NCI-H128 (cell line): ENCODE measurements at regions not wholly inside any gene's neighbourhood (a gene's known extent, or its start where the extent isn't known, plus 50 kb on each side); places are given as distances from the start of the nearest gene placed in this dataset.

ENCODE experiments used
- DNase-seq: peaks from one replicate; lab custom pipeline; 2025; ENCODE audit not compliant: unreplicated experiment; lab: John Stamatoyannopoulos, UW

GRCh38 chr5:67291066-67291465, 94.5 kb upstream of the CD180 start:
- no peak for DNase-seq

DNA sequence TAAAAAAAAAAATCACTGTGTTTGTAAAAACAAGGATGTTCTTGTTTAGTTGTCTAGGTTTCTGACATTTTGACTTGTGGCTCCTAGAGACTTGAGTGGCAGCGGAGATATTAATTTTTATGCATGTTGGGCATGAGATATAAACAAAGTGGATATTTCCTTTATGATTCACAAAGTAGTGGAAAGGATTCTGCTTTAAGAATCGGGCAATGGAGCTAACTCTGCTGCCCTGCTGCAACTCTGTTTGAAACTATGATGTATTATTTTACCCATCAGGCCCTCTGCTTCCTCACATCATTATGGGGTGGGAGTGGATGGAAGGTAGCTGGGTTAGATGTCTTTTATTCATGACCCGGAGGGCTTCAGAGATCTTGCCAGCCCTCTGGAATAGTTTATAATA, 94.1 kb upstream of the CD180 start:
- DNase-seq, result no peak

- no peak for DNase-seq
Observed at GRCh38 chr5:67289763-67290521, 93.3 kb upstream of the CD180 start.

DNA sequence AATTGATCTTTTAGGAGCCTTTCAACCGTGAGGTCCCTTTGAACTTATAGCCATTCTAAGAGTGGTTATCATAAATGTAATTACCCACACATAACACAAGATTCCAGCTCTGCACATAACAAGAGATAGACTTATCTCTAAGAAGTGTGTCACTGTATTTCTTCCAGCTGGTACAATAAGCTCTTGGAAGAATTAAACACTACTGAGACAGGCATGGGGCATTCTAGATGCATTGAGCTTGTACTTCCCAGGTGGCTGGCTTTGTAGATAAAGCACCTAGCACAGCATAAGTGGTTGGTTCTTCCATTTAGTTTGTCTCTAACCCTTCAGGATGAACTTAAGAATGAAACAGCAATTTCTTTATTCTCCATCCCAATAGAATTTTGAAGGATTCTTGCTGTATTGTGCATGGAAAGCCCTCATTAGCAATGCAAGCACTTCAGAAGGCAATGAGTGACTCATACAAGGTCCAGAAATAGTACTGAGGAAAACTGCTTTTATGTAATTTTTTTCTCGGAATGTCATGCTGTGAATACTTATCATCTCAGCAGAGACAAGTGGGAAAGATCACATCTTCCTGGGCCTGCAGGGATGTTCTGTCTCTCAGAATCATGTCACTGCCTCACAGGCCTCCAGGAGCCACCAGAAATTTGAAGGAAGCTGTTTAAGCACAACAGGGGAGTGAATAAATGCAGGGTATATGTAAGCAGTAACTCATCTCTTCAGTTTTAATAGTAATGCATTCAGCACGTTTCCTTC, 91.1 kb upstream of the CD180 start:
- DNase-seq, result no peak

GRCh38 chr5:67286006-67286405, 89.4 kb upstream of the CD180 start:
- DNase-seq, result no peak

- DNase-seq, result no peak
Observed at GRCh38 chr5:67283988-67284487, 87.4 kb upstream of the CD180 start.

DNA sequence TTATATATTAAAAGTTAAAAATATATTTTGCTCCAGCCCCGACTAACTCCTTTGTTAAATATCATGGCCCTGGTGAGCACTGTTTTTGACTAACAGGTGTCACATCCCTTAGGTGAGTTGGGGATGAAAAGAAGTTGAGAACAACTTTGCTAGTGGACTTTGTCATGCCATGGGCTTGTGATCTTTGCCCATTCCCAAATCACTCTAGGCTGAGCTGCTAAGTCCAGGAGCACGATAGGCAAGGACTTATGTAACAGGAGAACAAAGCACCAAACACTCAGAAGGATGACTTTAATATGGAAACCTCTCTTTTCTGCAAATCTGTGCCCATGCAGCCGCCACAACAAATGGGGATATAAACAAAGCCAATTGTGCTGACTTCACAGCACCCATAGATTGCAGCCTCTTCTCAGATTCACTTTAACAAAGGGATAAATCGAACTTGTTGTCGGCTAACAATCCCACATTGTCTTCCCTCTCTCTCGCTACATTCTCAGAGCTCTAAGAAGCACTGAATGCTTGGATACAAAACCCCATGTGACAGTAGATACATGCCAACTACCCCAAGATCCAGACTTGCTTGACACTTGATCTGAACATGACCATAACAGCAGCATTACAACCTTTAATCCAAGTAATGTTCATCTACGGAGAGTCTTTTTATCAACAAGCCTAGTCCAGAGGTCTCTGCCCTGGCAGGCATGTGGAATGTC, 86.8 kb upstream of the CD180 start:
- no peak for DNase-seq

- no peak for DNase-seq
Observed at GRCh38 chr5:67281874-67282273, 85.3 kb upstream of the CD180 start.

DNA sequence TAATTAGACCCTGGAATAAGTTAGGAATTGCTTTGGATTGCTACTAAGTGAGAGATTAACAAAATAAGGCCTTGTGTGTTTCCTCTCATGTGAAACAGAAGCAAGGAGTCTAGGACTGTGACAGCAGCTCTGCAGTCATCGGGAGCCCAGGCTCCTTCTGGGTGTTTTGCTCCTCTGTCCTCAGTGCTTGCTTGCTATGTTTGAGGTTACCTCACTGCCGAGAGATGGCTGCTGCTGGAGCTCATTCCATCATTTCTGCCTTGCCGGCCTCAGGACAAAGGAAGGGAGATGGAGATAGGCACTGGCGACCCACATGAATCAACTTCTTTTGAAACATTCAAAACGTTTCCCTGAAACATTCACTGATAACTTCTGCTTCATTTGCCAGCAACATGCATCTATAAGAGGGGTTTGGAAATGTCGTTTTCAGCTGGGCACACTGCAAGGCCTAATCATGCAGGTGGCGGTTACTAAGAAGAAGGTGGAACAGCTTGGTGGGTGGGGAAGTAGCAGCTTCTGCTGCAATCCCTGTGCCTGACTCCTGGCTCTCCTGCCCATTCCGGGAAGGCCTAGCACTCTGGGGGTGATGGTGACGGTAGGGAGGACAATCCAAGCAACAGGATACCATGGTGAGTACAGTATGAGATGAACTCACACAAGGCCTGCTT, 77.2 kb upstream of the CD180 start:
- DNase-seq, result no peak

GRCh38 chr5:67272453-67273130, 76.0 kb upstream of the CD180 start:
- DNase-seq, result no peak

DNA sequence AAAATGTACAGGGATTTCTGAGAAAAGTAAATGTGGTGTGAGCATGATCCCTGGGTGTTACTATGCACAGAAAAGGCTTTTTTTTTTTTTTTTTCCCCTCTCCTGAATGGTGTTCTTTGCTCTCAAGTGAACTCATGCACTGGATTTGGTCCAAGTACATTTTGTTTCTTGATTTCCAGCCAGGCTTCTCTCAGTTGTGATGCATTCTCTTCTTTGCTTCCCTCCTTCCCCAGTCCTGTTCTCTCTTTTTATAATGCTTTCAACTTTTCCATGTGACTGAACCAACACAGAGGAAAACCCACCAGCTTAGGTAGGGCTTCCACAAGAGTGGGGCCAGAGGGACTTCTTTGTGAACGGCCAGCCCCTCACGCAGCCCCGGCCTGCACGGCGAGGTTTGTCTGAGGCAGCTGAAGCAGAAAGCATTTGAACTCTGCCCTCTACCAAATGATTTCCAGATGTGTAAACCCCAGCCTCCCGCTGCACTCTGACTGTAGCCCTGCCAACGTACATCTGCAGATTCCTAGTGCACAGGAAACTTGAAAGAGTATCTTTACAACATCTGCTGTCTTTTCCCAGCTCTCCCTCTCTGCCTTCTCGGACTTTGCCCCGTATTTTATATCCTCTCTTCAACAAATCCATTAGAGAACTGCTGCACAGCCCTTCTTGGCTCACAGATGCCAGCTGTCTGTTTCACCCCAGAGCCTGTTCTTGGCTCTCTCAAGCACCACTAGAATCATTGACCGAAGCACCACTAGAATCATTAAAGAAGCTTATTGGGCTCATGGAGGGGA, 71.8 kb upstream of the CD180 start:
- no peak for DNase-seq

GRCh38 chr5:67267512-67268216, 71.1 kb upstream of the CD180 start:
- DNase-seq, result no peak

DNA sequence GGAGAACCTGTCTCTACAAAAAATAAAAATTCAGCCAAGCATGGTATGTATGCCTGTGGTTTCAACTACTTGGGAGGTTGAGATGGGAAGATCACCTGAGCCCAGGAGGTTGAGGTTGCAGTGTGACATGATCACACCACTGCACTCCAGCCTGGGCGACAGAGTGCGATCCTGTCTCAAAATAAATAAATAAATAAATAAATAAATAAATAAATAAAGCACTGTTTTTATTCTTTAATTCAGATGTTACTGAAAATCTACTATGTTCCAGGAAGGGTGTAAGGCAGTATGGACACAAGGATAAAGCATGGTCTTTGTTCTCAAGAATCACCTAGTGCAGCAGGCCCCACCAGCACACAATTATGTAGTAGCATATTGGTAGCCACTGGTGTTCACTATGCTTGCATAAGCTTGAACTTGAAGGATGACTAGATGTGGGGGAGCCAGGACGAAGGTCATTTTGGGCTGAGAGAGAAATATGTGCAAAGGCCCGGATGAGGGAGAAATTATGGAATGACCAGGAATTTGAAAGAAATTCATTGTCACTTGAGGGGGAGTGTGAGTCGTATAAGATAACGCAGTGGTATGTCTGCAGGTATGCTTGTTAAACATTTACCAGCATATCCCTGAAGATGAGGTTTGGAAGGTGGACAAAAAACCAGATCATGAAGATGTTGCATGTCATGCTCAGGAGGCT, 70.2 kb upstream of the CD180 start:
- DNase-seq, result no peak

GRCh38 chr5:67265951-67266350, 69.4 kb upstream of the CD180 start:
- no peak for DNase-seq

- DNase-seq, result no peak
Observed at GRCh38 chr5:67263656-67264408, 67.2 kb upstream of the CD180 start.

DNA sequence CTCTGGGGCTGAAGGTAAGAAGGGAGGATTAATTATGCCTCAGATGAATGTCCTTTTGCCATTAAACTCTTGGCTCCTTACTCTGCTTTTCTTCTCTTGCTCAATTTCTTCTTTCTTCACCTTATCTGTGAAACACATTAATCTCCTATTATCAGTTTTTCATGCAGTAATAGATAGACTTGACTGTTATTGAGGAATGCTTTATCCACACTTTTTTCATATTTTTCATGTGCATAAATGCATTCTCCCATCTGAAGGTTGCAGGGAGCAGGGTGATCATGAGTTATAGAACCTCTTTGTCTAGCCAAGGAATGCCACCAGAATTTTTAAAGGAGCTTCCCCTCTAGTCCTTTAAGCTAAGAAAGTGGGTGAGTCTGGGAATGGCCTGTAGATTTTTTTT, 66.4 kb upstream of the CD180 start:
- no peak for DNase-seq

GRCh38 chr5:67262206-67262605, 65.6 kb upstream of the CD180 start:
- no peak for DNase-seq
